Tibial nerve (tissue), 4 donors: ENCODE measurements at regions not wholly inside any gene's neighbourhood (a gene's known extent, or its start where the extent isn't known, plus 50 kb on each side); places are given as distances from the start of the nearest gene placed in this dataset.
"Not testable (repeated sequence)": the region's sequence is repeated elsewhere in the genome, so short reads cannot be mapped to it uniquely, and the experiment has no call there.

Experiments used
- DNase-seq, 2 donors: peaks; one replicate each; pipeline ENCODE4 v3.0.0-alpha.2; 2019; ENCODE audit warnings: low spot score in 2 of 2
- H3K27ac ChIP-seq, 4 donors: fragments of 200-600 bp; sonication (generic) in 3 of 4; one replicate each; pipeline ENCODE4 v1.5.1; 2017 to 2019; ENCODE audit warnings: mild to moderate bottlenecking in 1 of 4
- H3K27me3 ChIP-seq, 2 donors: fragments of 200-600 bp; sonication (generic) in 1 of 2; one replicate each; pipeline versions ENCODE4 v1.5.1 to v1.6.0; 2017 to 2019
- H3K36me3 ChIP-seq, 3 donors: fragments of 200-600 bp; sonication (generic); one replicate each; pipeline ENCODE4 v1.5.1; 2018 to 2019
- H3K4me1 ChIP-seq, 4 donors: fragments of 200-600 bp; sonication (generic) in 3 of 4; one replicate each; pipeline ENCODE4 v1.5.1; 2017 to 2019
- H3K4me3 ChIP-seq, 4 donors: fragments of 200-600 bp; sonication (generic) in 3 of 4; one replicate each; pipeline ENCODE4 v1.5.1; 2017 to 2019; ENCODE audit warnings: mild to moderate bottlenecking in 1 of 4, moderate library complexity in 1 of 4
- H3K9me3 ChIP-seq, 4 donors: fragments of 200-600 bp; sonication (generic) in 3 of 4; one replicate each; pipeline ENCODE4 v1.5.1; 2017 to 2019
- WGBS, 2 donors: methylation state at CpG; one replicate each; pipeline ENCODE4 v1.1.5; 2018; 5-methylcytosine and 5-hydroxymethylcytosine counted together
- TF ChIP-seq, protein P1 (sequence below), 5 experiments: fragments of 200-600 bp in 3 of 5; fragments of 450-650 bp in 2 of 5; sonication (generic) in 3 of 5; IDR thresholded peaks; one replicate each; pipeline ENCODE4 v1.5.1; 2016 to 2019; ENCODE audit warnings: antibody characterized with exemption in 5 of 5, mild to moderate bottlenecking in 3 of 5, moderate library complexity in 2 of 5

DNA sequence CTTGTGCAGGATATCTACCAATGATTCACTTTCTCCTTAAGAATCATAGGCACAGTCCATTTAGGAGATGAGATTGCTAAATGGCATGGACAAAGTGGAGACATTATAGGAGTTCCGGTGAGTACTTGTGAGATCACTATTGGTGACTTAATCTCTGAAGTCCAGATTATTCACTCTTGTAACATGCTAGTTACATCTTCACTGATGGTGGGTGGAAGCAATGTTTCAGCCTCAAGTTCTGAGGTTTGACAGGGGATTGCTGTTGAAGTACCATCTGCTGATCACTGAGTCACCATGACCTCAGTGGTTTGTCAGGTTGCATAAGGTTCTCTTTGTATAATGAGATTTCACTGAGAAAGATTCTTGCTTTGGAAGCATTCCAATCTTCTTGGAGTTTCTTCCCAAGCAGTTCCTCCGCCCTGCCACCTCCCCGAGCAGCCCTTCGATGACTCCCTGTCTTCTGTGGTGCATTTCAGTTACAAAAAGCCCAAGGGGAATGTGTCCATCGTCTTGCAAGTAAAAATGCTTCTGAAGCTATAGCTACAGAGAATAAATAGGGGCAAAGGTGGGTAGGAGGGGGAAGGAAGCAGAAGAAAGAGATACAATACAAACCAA is 114.7 kb downstream of the NBPF8 start:
- WGBS, 2 donors = 61 to 91% methylated on average over 4 to 5 of the region's 5 CpGs

DNA sequence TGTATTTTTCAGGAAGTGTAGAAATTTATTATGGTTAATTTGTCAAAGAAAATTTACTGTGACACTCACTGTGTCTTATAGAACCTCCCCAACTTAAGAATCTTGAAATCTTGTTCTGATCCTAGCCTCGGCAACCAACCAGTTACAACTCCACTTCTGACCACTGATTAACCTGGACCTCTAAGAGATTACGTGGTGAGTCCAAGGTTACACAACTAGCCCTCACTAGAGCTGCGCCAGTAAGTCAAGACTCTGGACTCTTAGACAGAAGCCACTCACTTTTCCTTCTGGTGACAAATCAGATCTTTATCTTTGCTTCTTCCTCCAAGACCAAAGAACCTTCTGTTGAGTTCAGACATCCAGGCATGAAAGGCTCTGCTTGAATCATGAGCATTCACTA is 116.6 kb downstream of the NBPF8 start:
- not testable (repeated sequence) for H3K4me3 ChIP-seq, DNase-seq, H3K36me3 ChIP-seq, H3K27ac ChIP-seq, H3K4me1 ChIP-seq, H3K27me3 ChIP-seq, H3K9me3 ChIP-seq
- WGBS, 2 donors = 91 to 100% methylated on average over 1 of the region's 3 CpGs

More for the DNA sequence above, 114.7 kb downstream of the NBPF8 start:
- H3K27ac ChIP-seq, H3K9me3 ChIP-seq, DNase-seq, H3K4me3 ChIP-seq, H3K27me3 ChIP-seq, H3K4me1 ChIP-seq, H3K36me3 ChIP-seq: not testable (repeated sequence)

- WGBS, 2 donors = 70 to 74% methylated on average over 2 of the region's 2 CpGs
- H3K9me3 ChIP-seq, H3K27me3 ChIP-seq, DNase-seq, H3K36me3 ChIP-seq, H3K27ac ChIP-seq, H3K4me3 ChIP-seq, H3K4me1 ChIP-seq: not testable (repeated sequence)
These were observed 119.7 kb downstream of the NBPF8 start for GRCh38 chr1:120534361-120535047.

- 80 to 83% methylated on average over 1 of the region's 1 CpG for WGBS, 2 donors
- H3K4me3 ChIP-seq, H3K36me3 ChIP-seq: not testable (repeated sequence)
These were observed 120.2 kb downstream of the NBPF8 start for GRCh38 chr1:120535052-120535451.

GRCh38 chr1:120541394-120541793 is 126.6 kb downstream of the NBPF8 start:
- 96 to 100% methylated on average over 1 to 2 of the region's 5 CpGs for WGBS, 2 donors
- not testable (repeated sequence) for H3K4me1 ChIP-seq, H3K27ac ChIP-seq, DNase-seq, H3K36me3 ChIP-seq, H3K4me3 ChIP-seq, H3K27me3 ChIP-seq, H3K9me3 ChIP-seq

More at GRCh38 chr1:120535052-120535451, 120.2 kb downstream of the NBPF8 start:
- H3K27me3 ChIP-seq, DNase-seq, H3K4me1 ChIP-seq, H3K9me3 ChIP-seq, H3K27ac ChIP-seq: not testable (repeated sequence)

DNA sequence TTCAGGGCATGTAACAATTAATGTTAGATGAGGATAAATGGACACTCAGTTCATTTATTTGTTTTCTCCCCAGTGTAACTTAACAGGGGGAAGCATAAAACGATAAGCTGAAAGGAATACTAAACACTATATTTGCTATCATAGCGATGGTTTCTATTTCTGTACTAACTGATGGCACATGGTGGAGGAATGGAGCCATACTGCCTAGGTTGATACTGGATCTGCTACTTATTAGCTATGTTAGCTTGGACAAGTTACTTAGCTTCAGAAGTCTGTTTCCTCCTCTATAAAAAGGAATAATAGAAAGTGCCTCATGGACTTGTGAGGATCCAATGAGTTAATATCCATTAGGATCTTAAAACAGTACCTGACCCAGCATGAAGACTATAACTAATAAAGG is 127.5 kb downstream of the NBPF8 start:
- not testable (repeated sequence) for H3K4me3 ChIP-seq, DNase-seq
- no CpG with 5 or more reads among the region's 2 CpGs for WGBS, 2 donors

GRCh38 chr1:120542940-120543339 is 128.1 kb downstream of the NBPF8 start:
- H3K4me1 ChIP-seq, H3K9me3 ChIP-seq, H3K36me3 ChIP-seq, H3K27me3 ChIP-seq, DNase-seq, H3K4me3 ChIP-seq, H3K27ac ChIP-seq: not testable (repeated sequence)
- WGBS, 2 donors = 43 to 60% methylated on average over 1 of the region's 2 CpGs

More for the DNA sequence above, 127.5 kb downstream of the NBPF8 start:
- H3K27me3 ChIP-seq, H3K27ac ChIP-seq, H3K4me1 ChIP-seq, H3K9me3 ChIP-seq, H3K36me3 ChIP-seq: not testable (repeated sequence)

- not testable (repeated sequence) for H3K27ac ChIP-seq, H3K4me3 ChIP-seq, H3K27me3 ChIP-seq, H3K4me1 ChIP-seq, H3K36me3 ChIP-seq, H3K9me3 ChIP-seq
- WGBS, 2 donors = 0 to 10% methylated on average over 2 of the region's 2 CpGs
- TF ChIP-seq, protein P1, sequence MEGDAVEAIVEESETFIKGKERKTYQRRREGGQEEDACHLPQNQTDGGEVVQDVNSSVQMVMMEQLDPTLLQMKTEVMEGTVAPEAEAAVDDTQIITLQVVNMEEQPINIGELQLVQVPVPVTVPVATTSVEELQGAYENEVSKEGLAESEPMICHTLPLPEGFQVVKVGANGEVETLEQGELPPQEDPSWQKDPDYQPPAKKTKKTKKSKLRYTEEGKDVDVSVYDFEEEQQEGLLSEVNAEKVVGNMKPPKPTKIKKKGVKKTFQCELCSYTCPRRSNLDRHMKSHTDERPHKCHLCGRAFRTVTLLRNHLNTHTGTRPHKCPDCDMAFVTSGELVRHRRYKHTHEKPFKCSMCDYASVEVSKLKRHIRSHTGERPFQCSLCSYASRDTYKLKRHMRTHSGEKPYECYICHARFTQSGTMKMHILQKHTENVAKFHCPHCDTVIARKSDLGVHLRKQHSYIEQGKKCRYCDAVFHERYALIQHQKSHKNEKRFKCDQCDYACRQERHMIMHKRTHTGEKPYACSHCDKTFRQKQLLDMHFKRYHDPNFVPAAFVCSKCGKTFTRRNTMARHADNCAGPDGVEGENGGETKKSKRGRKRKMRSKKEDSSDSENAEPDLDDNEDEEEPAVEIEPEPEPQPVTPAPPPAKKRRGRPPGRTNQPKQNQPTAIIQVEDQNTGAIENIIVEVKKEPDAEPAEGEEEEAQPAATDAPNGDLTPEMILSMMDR (IDR thresholded peaks at IDR 0.05) = peak in 3 of 5 experiments; percentile 43 to 61 (median 60)
- DNase-seq = peak; percentile 83 to 95
These were observed 129.6 kb downstream of the NBPF8 start for GRCh38 chr1:120544434-120544833.

- not testable (repeated sequence) for H3K9me3 ChIP-seq, H3K27me3 ChIP-seq, H3K4me3 ChIP-seq, DNase-seq, H3K4me1 ChIP-seq, H3K36me3 ChIP-seq, H3K27ac ChIP-seq
- no CpG with 5 or more reads among the region's 2 CpGs for WGBS, 2 donors
These were observed 135.5 kb downstream of the NBPF8 start for GRCh38 chr1:120550335-120550734.

DNA sequence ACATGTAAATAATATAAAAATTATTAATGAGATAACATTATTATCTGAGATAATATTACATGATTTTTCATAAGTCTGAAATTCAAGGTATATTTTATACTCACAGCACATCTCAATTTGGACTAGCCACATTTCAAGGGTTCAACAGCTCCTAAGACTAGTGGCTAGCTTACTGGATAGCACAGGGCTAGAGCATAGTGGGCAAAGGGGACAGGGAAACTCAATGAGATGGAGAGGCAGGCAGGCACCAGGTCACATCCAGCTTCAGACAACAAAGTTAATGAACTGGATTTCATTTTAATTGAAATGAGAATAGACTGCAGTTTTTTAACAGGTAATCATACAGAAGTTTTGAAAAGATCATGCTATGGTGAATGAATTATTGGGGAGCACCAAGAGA is 137.4 kb downstream of the NBPF8 start:
- H3K4me1 ChIP-seq, H3K27me3 ChIP-seq, H3K36me3 ChIP-seq, H3K9me3 ChIP-seq, DNase-seq, H3K4me3 ChIP-seq, H3K27ac ChIP-seq: not testable (repeated sequence)

DNA sequence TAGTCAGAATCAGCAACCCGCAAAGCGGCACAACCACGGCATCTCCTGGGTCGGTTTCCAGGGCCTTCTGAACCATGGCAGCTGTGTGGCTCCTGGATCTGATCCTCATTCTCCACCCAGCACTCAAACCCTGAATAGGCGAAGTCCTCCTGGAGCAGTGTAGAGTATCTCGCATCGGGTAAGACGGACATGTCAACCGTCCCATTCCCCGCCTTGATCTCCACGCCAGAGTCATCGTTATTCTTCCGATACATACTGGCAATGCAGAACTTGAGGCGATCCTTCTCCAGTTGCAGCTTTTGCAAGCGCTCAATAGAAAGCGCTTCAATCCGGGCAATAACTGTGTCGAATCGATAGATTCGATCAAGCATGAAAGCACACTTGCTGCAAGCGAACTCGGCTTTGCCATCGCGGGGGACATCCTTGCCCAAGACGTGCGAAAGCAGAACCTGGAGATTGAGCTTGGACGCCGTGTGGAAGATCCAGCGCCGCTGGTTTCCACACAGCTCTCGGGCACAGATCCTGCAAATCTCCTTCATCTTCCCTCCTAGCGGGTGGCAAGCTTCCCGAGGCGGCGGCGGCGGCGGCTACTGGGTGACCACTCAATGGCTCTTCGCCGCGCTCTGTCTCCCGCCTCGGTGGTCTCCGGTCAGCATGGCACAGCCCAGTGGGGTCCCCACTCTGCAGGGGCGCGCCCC is 142.9 kb downstream of the NBPF8 start:
- not testable (repeated sequence) for H3K27me3 ChIP-seq, H3K9me3 ChIP-seq, H3K4me1 ChIP-seq, H3K36me3 ChIP-seq
- peak overlapping the region; percentile 46 to 62 (median 55) for H3K4me3 ChIP-seq
- WGBS, 2 donors = 0 to 3% methylated on average over 4 to 10 of the region's 46 CpGs
- DNase-seq = peak in 1 of 2 donors; percentile 8
- peak overlapping the region in 3 of 4 donors; percentile 56 to 89 (median 74) for H3K27ac ChIP-seq
